ENCODE measurements at regions not wholly inside any gene's neighbourhood (a gene's known extent, or its start where the extent isn't known, plus 50 kb on each side); places are given as distances from the start of the nearest gene placed in this dataset.

DNA sequence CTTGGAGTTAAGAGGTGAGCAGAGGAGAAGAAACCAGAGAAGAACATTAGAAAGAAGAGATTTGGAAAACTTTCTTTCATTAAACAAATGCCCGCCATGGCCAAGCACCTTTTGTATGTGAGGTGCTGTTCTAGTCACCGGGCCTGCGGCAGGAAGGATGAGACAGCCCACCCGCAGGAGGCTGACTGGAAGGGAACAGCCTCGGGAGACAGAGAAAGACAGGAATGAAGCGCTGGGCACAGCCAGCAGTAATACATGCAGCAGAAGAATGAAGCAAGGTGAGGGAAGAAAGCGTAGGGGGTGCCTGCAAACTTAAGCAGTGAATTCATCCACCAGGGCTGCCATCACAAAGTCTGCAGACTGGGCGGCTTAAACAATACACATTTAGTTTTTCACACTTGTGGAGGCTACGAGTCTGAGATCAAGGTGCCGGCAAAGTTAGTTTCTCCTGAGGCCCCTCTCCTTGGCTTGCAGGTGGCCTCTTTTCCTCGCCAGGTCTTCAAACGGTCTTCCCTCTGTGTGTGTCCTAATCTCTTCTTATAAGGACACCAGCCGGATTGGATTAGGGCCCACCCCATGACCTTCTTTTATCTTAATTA is 188.1 kb downstream of the PSMG1 start (continued):
- TF ChIP-seq POLR2A (IDR thresholded peaks at IDR 0.05; ENCODE audit: low read depth, low read length) = no peak
- no peak for TF ChIP-seq POLR2AphosphoS5 (IDR thresholded peaks at IDR 0.05; ENCODE audit: low read length)
- no peak for TF ChIP-seq BACH1 (IDR thresholded peaks at IDR 0.05; ENCODE audit: borderline replicate concordance)
- no peak for TF ChIP-seq KLF5 (IDR thresholded peaks at IDR 0.05; ENCODE audit: partially characterized antibody)
- no peak for TF ChIP-seq SIN3A (IDR thresholded peaks at IDR 0.05; ENCODE audit: low read depth, low read length)
- no peak for TF ChIP-seq SRF (IDR thresholded peaks at IDR 0.05; ENCODE audit: low read depth in 2 of 2, low read length in 2 of 2)
- TF ChIP-seq, protein P1, sequence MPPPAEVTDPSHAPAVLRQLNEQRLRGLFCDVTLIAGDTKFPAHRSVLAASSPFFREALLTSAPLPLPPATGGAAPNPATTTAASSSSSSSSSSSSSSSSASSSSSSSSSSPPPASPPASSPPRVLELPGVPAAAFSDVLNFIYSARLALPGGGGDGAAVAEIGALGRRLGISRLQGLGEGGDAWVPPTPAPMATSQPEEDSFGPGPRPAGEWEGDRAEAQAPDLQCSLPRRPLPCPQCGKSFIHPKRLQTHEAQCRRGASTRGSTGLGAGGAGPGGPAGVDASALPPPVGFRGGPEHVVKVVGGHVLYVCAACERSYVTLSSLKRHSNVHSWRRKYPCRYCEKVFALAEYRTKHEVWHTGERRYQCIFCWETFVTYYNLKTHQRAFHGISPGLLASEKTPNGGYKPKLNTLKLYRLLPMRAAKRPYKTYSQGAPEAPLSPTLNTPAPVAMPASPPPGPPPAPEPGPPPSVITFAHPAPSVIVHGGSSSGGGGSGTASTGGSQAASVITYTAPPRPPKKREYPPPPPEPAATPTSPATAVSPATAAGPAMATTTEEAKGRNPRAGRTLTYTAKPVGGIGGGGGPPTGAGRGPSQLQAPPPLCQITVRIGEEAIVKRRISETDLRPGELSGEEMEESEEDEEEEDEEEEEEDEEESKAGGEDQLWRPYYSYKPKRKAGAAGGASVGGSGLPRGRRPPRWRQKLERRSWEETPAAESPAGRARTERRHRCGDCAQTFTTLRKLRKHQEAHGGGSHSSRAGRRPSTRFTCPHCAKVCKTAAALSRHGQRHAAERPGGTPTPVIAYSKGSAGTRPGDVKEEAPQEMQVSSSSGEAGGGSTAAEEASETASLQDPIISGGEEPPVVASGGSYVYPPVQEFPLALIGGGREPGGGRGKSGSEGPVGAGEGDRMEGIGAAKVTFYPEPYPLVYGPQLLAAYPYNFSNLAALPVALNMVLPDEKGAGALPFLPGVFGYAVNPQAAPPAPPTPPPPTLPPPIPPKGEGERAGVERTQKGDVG (CRISPR knock-in tag; IDR thresholded peaks at IDR 0.05) = no peak
- TF ChIP-seq, protein P2, sequence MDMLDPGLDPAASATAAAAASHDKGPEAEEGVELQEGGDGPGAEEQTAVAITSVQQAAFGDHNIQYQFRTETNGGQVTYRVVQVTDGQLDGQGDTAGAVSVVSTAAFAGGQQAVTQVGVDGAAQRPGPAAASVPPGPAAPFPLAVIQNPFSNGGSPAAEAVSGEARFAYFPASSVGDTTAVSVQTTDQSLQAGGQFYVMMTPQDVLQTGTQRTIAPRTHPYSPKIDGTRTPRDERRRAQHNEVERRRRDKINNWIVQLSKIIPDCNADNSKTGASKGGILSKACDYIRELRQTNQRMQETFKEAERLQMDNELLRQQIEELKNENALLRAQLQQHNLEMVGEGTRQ (IDR thresholded peaks at IDR 0.05; ENCODE audit: borderline replicate concordance, low read depth, low read length) = no peak
- no peak for TF ChIP-seq BCL11A (IDR thresholded peaks at IDR 0.05; ENCODE audit: low read depth, low read length)
- no peak for TF ChIP-seq RCOR1 (conservative IDR thresholded peaks at IDR 0.05; ENCODE audit: low read depth, low read length)
- TF ChIP-seq TARDBP (IDR thresholded peaks at IDR 0.05; ENCODE audit: borderline replicate concordance) = no peak

Measured in GM12878 (cell line).